Esophagus muscularis mucosa (tissue), 4 donors: ENCODE measurements at regions not wholly inside any gene's neighbourhood (a gene's known extent, or its start where the extent isn't known, plus 50 kb on each side); places are given as distances from the start of the nearest gene placed in this dataset.

Experiments
- DNase-seq: peaks from one replicate; pipeline ENCODE4 v3.0.0-alpha.2; 2017; ENCODE audit errors: extremely low spot score
- H3K27ac ChIP-seq, 4 donors: fragments of 200-600 bp; sonication (generic); replicated peaks in 1 of 4; 1 replicate in 3 of 4; 2 replicates in 1 of 4; pipeline ENCODE4 v1.5.1; 2016 to 2019; ENCODE audit warnings: mild to moderate bottlenecking in 1 of 4
- H3K27me3 ChIP-seq, 4 donors: fragments of 200-600 bp; sonication (generic); one replicate each; pipeline versions ENCODE4 v1.5.1 to v1.6.0; 2016 to 2019
- H3K36me3 ChIP-seq, 4 donors: fragments of 200-600 bp; sonication (generic); one replicate each; pipeline ENCODE4 v1.5.1; 2016 to 2019
- H3K4me1 ChIP-seq, 4 donors: fragments of 200-600 bp; sonication (generic); one replicate each; pipeline ENCODE4 v1.5.1; 2016 to 2019
- H3K4me3 ChIP-seq, 4 donors: fragments of 200-600 bp; sonication (generic); 1 replicate in 2 of 4; 2 replicates in 2 of 4; pipeline ENCODE4 v1.5.1; 2016 to 2019; ENCODE audit warnings: mild to moderate bottlenecking in 4 of 4, moderate library complexity in 1 of 4
- H3K9me3 ChIP-seq, 4 donors: fragments of 200-600 bp; sonication (generic); 1 replicate in 3 of 4; 2 replicates in 1 of 4; pipeline ENCODE4 v1.5.1; 2016 to 2019
- CTCF ChIP-seq, 3 experiments: fragments of 200-600 bp in 2 of 3; fragments of 450-650 bp in 1 of 3; sonication (generic) in 2 of 3; IDR thresholded peaks; one replicate each; pipeline ENCODE4 v1.5.1; 2017 to 2019; ENCODE audit warnings: antibody characterized with exemption in 3 of 3, mild to moderate bottlenecking in 2 of 3, moderate library complexity in 1 of 3
- EP300 ChIP-seq: sonication (generic); formaldehyde crosslinking; IDR thresholded peaks from one replicate; pipeline ENCODE4 v1.6.1; 2017; ENCODE audit warnings: antibody characterized with exemption
- POLR2A ChIP-seq: fragments of 450-650 bp; IDR thresholded peaks from one replicate; pipeline ENCODE4 v1.6.1; 2017; ENCODE audit warnings: antibody characterized with exemption, moderate library complexity, mild to moderate bottlenecking, low read depth
- POLR2AphosphoS5 ChIP-seq, 2 donors: sonication (generic); formaldehyde crosslinking; IDR thresholded peaks; one replicate each; pipeline ENCODE4 v1.6.1; 2017; ENCODE audit warnings: antibody characterized with exemption in 2 of 2
- WGBS: methylation state at CpG from one replicate; pipeline ENCODE4 v1.1.5; 2018; 5-methylcytosine and 5-hydroxymethylcytosine counted together
- intact Hi-C: fragments of 100-400 bp; cut with DNase I; formaldehyde crosslinking; loops from one replicate; pipeline ENCODE4 v1.15.1; 2023

GRCh38 chr6:44056392-44057237 is 70.6 kb downstream of the MRPL14 start:
- DNase-seq: no peak
- TF ChIP-seq CTCF (IDR thresholded peaks at IDR 0.05) (no peak), POLR2A (no peak), POLR2AphosphoS5 (IDR thresholded peaks at IDR 0.05) (no peak), EP300 (no peak)
- Histone ChIP-seq H3K36me3 (no peaks in the 10 kb centered on the region), H3K4me3 (no peak overlapping the region), H3K9me3 (no peaks in the 10 kb centered on the region), H3K27me3 (no peaks in the 10 kb centered on the region), H3K27ac (peak overlapping the region; percentile 64 to 83 (median 78)), H3K4me1 (peaks cover 54 to 69% (median 61%) of the 10 kb centered on the region in 4 donors)
- WGBS: 60% methylated on average over 13 of the region's 13 CpGs
- intact Hi-C loops: no loop called here

- Histone ChIP-seq H3K4me3 (no peak overlapping the region), H3K27me3 (no peaks in the 10 kb centered on the region), H3K36me3 (no peaks in the 10 kb centered on the region), H3K4me1 (peaks cover 56 to 73% (median 64%) of the 10 kb centered on the region in 4 donors), H3K9me3 (no peaks in the 10 kb centered on the region), H3K27ac (peak overlapping the region in 1 of 4 donors; percentile 22)
- WGBS: 89% methylated on average over 8 of the region's 8 CpGs
- DNase-seq: no peak
- TF ChIP-seq EP300 (no peak), CTCF (IDR thresholded peaks at IDR 0.05) (no peak), POLR2A (no peak), POLR2AphosphoS5 (IDR thresholded peaks at IDR 0.05) (no peak)
- intact Hi-C loops: no loop called here
These were observed 72.3 kb downstream of the MRPL14 start for GRCh38 chr6:44054721-44055559.

- H3K9me3 ChIP-seq: no peaks in the 10 kb centered on the region
- no peaks in the 10 kb centered on the region for H3K27me3 ChIP-seq
- H3K4me3 ChIP-seq: no peak overlapping the region
- WGBS: 75% methylated on average over 11 of the region's 11 CpGs
- TF ChIP-seq POLR2AphosphoS5 (IDR thresholded peaks at IDR 0.05) (no peak), CTCF (IDR thresholded peaks at IDR 0.05) (no peak), EP300 (no peak), POLR2A (no peak)
- intact Hi-C loops: no loop called here
- peak overlapping the region in 2 of 4 donors; percentile 86 for H3K27ac ChIP-seq
- no peak for DNase-seq
- H3K4me1 ChIP-seq: peaks cover 57 to 73% (median 66%) of the 10 kb centered on the region in 4 donors
- H3K36me3 ChIP-seq: no peaks in the 10 kb centered on the region
These were observed 73.3 kb downstream of the MRPL14 start for GRCh38 chr6:44053760-44054556.

- H3K27ac ChIP-seq: peak overlapping the region; percentile 52 to 86 (median 84)
- no peak overlapping the region for H3K4me3 ChIP-seq
- 83% methylated on average over 6 of the region's 6 CpGs for WGBS
- no peaks in the 10 kb centered on the region for H3K36me3 ChIP-seq
- intact Hi-C loops: no loop called here
- no peaks in the 10 kb centered on the region for H3K27me3 ChIP-seq
- no peak for DNase-seq
- peaks cover 57 to 73% (median 66%) of the 10 kb centered on the region in 4 donors for H3K4me1 ChIP-seq
- H3K9me3 ChIP-seq: no peaks in the 10 kb centered on the region
- no peak for TF ChIP-seq POLR2AphosphoS5 (IDR thresholded peaks at IDR 0.05)
- no peak for TF ChIP-seq EP300
- no peak for TF ChIP-seq POLR2A
- TF ChIP-seq CTCF (IDR thresholded peaks at IDR 0.05): no peak
These were observed 74.0 kb downstream of the MRPL14 start for GRCh38 chr6:44053106-44053756.
